GM10266 (cell line): ENCODE measurements at regions not wholly inside any gene's neighbourhood (a gene's known extent, or its start where the extent isn't known, plus 50 kb on each side); places are given as distances from the start of the nearest gene placed in this dataset.

Experiments
- DNase-seq: peaks from one replicate; pipeline ENCODE4 v3.0.0; 2012; ENCODE audit errors: extremely low spot score
- CTCF ChIP-seq: IDR thresholded peaks from 2 replicates; pipeline ENCODE4 v1.5.1; 2012; ENCODE audit warnings: mild to moderate bottlenecking, low read depth; ENCODE audit not compliant: control insufficient read depth, insufficient read depth; ENCODE audit errors: missing control alignments

- no peak for TF ChIP-seq CTCF
- DNase-seq = no peak
Observed at GRCh38 chr16:73323880-73324279, 276.0 kb upstream of the ZFHX3 start.

DNA sequence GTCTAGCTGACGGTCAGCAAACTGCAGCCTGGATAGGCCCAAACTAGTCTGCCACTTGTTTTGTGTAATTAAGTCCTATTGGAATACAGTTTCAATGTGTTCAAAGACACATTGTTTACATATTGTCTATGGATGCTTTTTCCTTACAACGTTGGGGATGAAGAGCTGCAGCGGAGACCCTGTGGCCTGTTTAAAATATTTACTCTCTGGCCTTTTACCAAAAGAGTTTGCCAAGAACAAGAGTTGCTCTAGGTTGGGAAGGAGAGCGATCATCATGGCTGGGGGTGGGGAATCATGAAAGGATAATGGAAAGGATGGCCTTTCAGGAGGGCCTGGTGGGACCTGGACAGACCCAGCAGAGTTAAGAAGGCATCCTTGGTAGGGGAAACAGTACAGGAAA, 274.9 kb upstream of the ZFHX3 start:
- DNase-seq = no peak
- TF ChIP-seq CTCF = no peak

DNA sequence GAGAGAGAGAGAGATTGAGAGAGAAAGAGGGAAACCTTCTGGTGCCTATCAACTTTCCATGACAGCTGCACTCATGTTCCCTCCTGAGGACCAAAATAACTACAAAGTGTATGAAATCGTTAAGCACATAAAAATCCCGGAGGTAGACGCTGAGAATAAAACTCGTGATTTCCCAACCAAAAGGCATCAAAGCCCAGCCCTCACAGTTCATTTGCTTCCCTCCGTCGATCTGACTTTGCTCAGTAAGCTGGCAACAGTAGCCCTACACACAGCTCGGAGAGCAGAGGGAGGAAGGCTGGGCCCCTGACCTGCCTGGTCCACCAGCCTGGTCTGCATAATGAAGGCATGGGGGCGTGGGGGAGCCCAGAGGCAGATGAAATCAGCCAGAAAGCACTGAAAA, 273.9 kb upstream of the ZFHX3 start:
- TF ChIP-seq CTCF = no peak

GRCh38 chr16:73319737-73320136, 271.8 kb upstream of the ZFHX3 start:
- no peak for TF ChIP-seq CTCF
- DNase-seq = no peak

More for the DNA sequence above, 273.9 kb upstream of the ZFHX3 start:
- DNase-seq = no peak

DNA sequence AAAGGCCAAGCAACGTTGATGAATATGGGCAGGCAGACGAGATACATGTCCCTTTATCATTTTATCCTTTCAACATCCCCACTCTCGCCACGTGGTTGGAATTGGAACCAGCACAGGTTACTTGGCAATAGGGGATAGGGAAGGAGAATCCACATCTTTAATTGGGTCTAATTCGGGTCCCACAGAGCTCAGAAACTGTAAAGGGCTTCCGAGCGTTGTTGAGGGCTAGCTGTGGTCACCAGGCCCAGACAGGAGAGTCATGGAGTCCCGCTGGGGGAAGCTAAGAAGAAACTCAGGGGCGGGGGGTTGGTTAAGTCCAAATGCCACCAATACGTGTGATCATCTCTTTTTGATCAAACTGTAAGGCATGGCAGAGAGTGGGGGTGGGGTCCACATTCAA, 271.3 kb upstream of the ZFHX3 start:
- no peak for DNase-seq
- TF ChIP-seq CTCF = no peak

DNA sequence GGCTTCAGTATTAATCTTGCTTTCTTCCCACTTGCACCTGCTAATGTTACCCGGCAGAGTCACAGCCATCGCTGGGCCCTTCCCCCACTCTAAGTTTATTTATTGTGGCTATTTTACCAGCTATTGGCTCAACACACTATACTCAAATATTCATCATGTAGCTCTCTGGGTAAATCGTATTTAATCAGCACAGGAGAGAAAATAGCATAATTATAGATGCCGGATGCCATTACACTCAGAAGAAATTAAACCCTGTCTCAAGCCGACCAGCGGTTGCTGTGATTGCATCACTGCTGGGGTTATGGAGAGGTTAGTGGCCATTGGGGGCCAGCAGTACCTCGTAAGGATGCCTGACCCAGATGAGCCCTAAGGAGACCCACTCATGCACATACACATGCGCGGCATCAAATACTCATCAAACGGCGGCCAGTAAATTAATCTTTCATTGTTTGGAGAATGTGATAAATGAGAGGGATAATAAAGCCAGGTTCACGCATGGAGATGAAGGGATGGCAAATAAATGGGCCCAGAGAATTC, 269.5 kb upstream of the ZFHX3 start:
- no peak for DNase-seq
- no peak for TF ChIP-seq CTCF

- TF ChIP-seq CTCF = no peak
- DNase-seq = no peak
Observed at GRCh38 chr16:73315645-73316044, 267.7 kb upstream of the ZFHX3 start.
